GM12872 (cell line): ENCODE measurements at regions not wholly inside any gene's neighbourhood (a gene's known extent, or its start where the extent isn't known, plus 50 kb on each side); places are given as distances from the start of the nearest gene placed in this dataset.

Experiments used
- CTCF ChIP-seq: IDR thresholded peaks from 3 replicates; pipeline ENCODE4 v1.5.1; 2011; ENCODE audit warnings: low read depth, mild to moderate bottlenecking, low read length, moderate library complexity; ENCODE audit not compliant: insufficient read depth

- no peak for TF ChIP-seq CTCF
Observed at GRCh38 chrX:1945879-1946278, 331.0 kb downstream of the ASMT start.

- TF ChIP-seq CTCF: no peak
Observed at GRCh38 chrX:1946974-1947373, 332.1 kb downstream of the ASMT start.
